ENCODE measurements at regions not wholly inside any gene's neighbourhood (a gene's known extent, or its start where the extent isn't known, plus 50 kb on each side); places are given as distances from the start of the nearest gene placed in this dataset.
"Not testable (repeated sequence)": the region's sequence is repeated elsewhere in the genome, so short reads cannot be mapped to it uniquely, and the experiment has no call there.

- no peaks in the 10 kb centered on the region for H3K36me3 Mint-ChIP-seq
- ATAC-seq (no peak), DNase-seq (no peak)
- POLR2A ChIA-PET, result no interaction called here
- H3K27ac Mint-ChIP-seq, result no peak overlapping the region
- no peaks in the 10 kb centered on the region for H3K27me3 Mint-ChIP-seq
- peaks cover 3 to 42% (median 17%) of the 10 kb centered on the region in 9 donors for H3K9me3 Mint-ChIP-seq
- H3K4me3 Mint-ChIP-seq, result no peak overlapping the region
- H3K4me1 Mint-ChIP-seq, result no peaks in the 10 kb centered on the region
Measured at GRCh38 chr16:52353249-52353648, 193.7 kb downstream of the TOX3 start.

GRCh38 chr16:52351451-52351850 is 195.5 kb downstream of the TOX3 start:
- no peak overlapping the region for H3K4me3 Mint-ChIP-seq
- H3K27ac Mint-ChIP-seq, result no peak overlapping the region
- no peaks in the 10 kb centered on the region for H3K36me3 Mint-ChIP-seq
- POLR2A ChIA-PET, result no interaction called here
- ATAC-seq (no peak), DNase-seq (no peak)
- H3K27me3 Mint-ChIP-seq, result no peaks in the 10 kb centered on the region
- peaks cover 0 to 26% (median 8%) of the 10 kb centered on the region in 9 donors for H3K9me3 Mint-ChIP-seq
- H3K4me1 Mint-ChIP-seq, result no peaks in the 10 kb centered on the region

- H3K36me3 Mint-ChIP-seq, result no peaks in the 10 kb centered on the region
- no peak for ATAC-seq
Measured at GRCh38 chr16:52350031-52350642, 196.8 kb downstream of the TOX3 start.

DNA sequence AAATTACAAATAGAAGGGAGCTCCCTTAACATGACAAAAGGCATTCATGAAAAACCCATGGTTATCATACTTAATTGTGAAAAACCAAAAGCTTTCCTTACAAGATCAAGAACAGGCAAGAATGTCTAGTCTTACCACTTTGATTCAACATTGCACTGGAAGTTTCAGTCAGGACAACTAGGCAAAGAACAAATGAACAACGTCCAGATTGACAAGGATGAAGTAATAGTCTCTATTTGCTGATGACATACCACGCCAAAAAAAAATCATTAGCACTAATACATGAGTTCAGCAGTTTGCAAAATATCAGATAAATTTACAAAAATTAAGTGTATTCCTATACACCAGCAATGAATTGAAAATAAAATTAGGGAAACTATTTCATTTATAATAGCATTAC is 200.2 kb downstream of the TOX3 start:
- H3K27ac Mint-ChIP-seq, result no peak overlapping the region
- H3K27me3 Mint-ChIP-seq, result no peaks in the 10 kb centered on the region
- POLR2A ChIA-PET, result no interaction called here
- H3K36me3 Mint-ChIP-seq, result no peaks in the 10 kb centered on the region
- DNase-seq, result no peak
- ATAC-seq, result no peak
- peaks cover 0 to 16% (median 7%) of the 10 kb centered on the region in 9 donors for H3K9me3 Mint-ChIP-seq
- no peaks in the 10 kb centered on the region for H3K4me1 Mint-ChIP-seq
- H3K4me3 Mint-ChIP-seq, result no peak overlapping the region

More at GRCh38 chr16:52350031-52350642, 196.8 kb downstream of the TOX3 start:
- Mint-ChIP-seq H3K9me3 (peaks cover 0 to 25% (median 8%) of the 10 kb centered on the region in 9 donors), H3K4me1 (no peaks in the 10 kb centered on the region), H3K27me3 (no peaks in the 10 kb centered on the region), H3K4me3 (no peak overlapping the region), H3K27ac (no peak overlapping the region)
- POLR2A ChIA-PET, result no interaction called here
- no peak for DNase-seq

DNA sequence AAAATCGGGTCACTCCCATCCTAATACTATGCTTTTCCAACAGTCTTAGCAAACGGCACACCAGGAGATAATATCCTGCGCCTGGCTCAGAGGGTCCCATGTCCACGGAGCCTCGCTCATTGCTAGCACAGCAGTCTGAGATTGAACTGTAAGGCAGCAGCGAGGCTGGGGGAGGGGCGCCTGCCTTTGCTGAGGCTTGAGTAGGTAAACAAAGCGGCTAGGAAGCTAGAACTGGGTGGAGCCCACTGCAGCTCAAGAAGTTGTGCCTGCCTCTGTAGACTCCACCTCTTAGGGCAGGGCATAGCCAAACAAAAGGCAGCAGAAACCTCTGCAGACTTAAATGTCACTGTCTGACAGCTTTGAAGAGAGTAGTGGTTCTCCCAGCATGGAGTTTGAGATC is 213.3 kb downstream of the TOX3 start:
- POLR2A ChIA-PET, H3K27me3 Mint-ChIP-seq, H3K4me3 Mint-ChIP-seq, H3K27ac Mint-ChIP-seq, H3K4me1 Mint-ChIP-seq, ATAC-seq, DNase-seq: not testable (repeated sequence)
- peaks cover 0 to 10% (median 0%) of the 10 kb centered on the region in 3 donors for H3K36me3 Mint-ChIP-seq
- peaks cover 0 to 31% (median 19%) of the 10 kb centered on the region in 9 donors for H3K9me3 Mint-ChIP-seq

DNA sequence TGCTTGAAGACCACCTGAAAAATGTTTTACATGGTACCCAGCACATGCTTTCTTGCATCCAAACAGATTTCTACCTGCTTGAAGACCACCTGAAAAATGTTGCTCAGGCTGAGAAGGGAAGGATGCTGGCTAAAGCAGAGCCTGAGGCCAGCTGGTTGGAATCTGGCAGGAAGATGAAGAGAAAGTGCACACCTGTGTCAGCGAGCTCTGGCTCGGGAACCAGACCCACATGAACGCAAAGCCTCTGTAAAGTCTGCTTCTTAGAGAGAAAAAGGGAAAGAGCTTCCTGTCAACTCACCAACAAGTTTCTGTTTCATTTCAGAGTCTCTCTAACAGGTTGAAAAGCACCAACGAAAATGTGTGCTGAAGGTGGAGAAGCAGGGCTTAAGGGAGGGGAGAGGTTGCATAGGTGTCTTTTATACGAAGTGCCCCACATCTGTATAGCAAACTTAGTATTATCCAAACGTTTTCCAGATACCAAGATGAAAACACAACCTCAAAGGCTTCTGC is 226.0 kb downstream of the TOX3 start:
- no peak for ATAC-seq
- Mint-ChIP-seq H3K9me3 (peaks cover 0 to 33% (median 8%) of the 10 kb centered on the region in 9 donors), H3K4me1 (no peaks in the 10 kb centered on the region), H3K4me3 (no peak overlapping the region), H3K27ac (no peak overlapping the region), H3K27me3 (peaks cover 0 to 3% (median 0%) of the 10 kb centered on the region in 5 donors), H3K36me3 (no peaks in the 10 kb centered on the region)
- DNase-seq, result no peak
- POLR2A ChIA-PET, result no interaction called here

DNA sequence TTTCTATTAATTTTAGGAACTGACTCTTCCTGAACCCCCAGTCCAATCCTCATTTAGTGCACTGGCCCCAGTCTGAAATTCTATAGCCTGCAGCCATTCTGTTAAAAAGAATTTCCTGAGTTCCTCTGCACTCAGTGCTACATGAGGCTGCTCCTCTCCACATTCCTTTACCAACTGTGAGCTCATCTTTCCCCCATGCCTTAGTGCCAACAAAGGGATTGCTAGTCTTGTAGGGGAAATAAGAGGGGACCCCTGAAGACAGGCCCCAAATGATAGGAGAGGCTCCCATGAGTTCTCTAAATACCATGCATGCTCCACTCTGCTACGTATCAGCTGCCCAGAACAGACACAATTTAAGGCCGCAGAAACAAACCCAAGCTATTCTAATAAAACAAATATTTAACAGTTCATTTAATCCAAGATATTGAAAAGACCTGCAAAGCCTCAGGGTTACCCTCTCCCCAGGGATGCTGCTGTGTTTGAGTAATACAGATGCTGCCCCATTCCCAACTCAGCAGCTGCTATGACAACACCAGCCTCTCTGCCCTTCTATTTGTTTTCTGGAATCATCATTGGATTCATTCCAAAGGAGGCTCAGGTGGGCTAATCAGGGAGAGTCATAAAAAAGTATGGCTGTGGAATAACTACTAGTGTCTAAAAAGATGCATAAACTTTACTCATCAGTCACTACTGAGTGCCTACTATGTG is 228.5 kb downstream of the TOX3 start:
- H3K36me3 Mint-ChIP-seq, result no peaks in the 10 kb centered on the region
- ATAC-seq, result no peak

GRCh38 chr16:52316241-52316640 is 230.7 kb downstream of the TOX3 start:
- H3K27me3 Mint-ChIP-seq, result no peaks in the 10 kb centered on the region
- POLR2A ChIA-PET, result no interaction called here
- no peak overlapping the region for H3K27ac Mint-ChIP-seq

More for the DNA sequence above, 228.5 kb downstream of the TOX3 start:
- Mint-ChIP-seq H3K4me3 (no peak overlapping the region), H3K4me1 (no peaks in the 10 kb centered on the region), H3K27ac (no peak overlapping the region), H3K27me3 (peaks cover 0 to 3% (median 0%) of the 10 kb centered on the region in 5 donors), H3K9me3 (peaks cover 5 to 51% (median 9%) of the 10 kb centered on the region in 9 donors)
- POLR2A ChIA-PET, result no interaction called here
- DNase-seq, result no peak

DNA sequence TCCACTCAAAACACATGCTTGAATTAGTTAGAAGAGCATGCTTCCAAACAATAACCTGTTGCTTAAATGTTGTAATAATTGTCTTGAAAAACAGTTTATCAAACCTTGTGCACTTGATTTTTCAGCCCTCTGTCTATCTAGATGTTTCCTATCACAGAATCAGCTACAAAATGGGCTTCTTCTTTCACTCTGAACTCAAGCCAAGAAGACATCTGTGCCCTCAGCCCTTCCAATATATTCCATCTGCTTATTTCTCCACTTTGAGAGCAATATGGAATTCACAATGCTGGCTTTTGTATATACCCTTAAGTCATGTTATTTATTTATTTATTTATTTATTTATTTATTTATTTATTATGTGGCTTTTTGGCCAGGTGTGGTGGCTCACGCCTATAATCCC is 234.2 kb downstream of the TOX3 start:
- DNase-seq (no peak), ATAC-seq (no peak)
- H3K4me3 Mint-ChIP-seq, result no peak overlapping the region
- H3K36me3 Mint-ChIP-seq, result no peaks in the 10 kb centered on the region
- no peak overlapping the region for H3K27ac Mint-ChIP-seq
- POLR2A ChIA-PET, result no interaction called here
- peaks cover 0 to 21% (median 6%) of the 10 kb centered on the region in 9 donors for H3K9me3 Mint-ChIP-seq
- no peaks in the 10 kb centered on the region for H3K4me1 Mint-ChIP-seq
- no peaks in the 10 kb centered on the region for H3K27me3 Mint-ChIP-seq

More at GRCh38 chr16:52316241-52316640, 230.7 kb downstream of the TOX3 start:
- Mint-ChIP-seq H3K36me3 (no peaks in the 10 kb centered on the region), H3K4me3 (no peak overlapping the region), H3K4me1 (no peaks in the 10 kb centered on the region), H3K9me3 (peaks cover 0 to 32% (median 5%) of the 10 kb centered on the region in 9 donors)
- DNase-seq, result no peak
- ATAC-seq, result no peak

GRCh38 chr16:52309446-52310416 is 237.2 kb downstream of the TOX3 start:
- ATAC-seq, result no peak

GRCh38 chr16:52308051-52308450 is 238.9 kb downstream of the TOX3 start:
- Mint-ChIP-seq H3K9me3 (peaks cover 0 to 20% (median 3%) of the 10 kb centered on the region in 9 donors), H3K4me3 (no peak overlapping the region), H3K36me3 (no peaks in the 10 kb centered on the region), H3K27me3 (no peaks in the 10 kb centered on the region), H3K27ac (no peak overlapping the region), H3K4me1 (no peaks in the 10 kb centered on the region)
- ATAC-seq (no peak), DNase-seq (no peak)
- POLR2A ChIA-PET, result no interaction called here

More at GRCh38 chr16:52309446-52310416, 237.2 kb downstream of the TOX3 start:
- no peaks in the 10 kb centered on the region for H3K4me1 Mint-ChIP-seq
- H3K9me3 Mint-ChIP-seq, result peaks cover 0 to 22% (median 4%) of the 10 kb centered on the region in 9 donors
- POLR2A ChIA-PET, result no interaction called here
- no peak for DNase-seq
- H3K4me3 Mint-ChIP-seq, result no peak overlapping the region
- no peaks in the 10 kb centered on the region for H3K36me3 Mint-ChIP-seq
- H3K27me3 Mint-ChIP-seq, result no peaks in the 10 kb centered on the region
- H3K27ac Mint-ChIP-seq, result no peak overlapping the region

DNA sequence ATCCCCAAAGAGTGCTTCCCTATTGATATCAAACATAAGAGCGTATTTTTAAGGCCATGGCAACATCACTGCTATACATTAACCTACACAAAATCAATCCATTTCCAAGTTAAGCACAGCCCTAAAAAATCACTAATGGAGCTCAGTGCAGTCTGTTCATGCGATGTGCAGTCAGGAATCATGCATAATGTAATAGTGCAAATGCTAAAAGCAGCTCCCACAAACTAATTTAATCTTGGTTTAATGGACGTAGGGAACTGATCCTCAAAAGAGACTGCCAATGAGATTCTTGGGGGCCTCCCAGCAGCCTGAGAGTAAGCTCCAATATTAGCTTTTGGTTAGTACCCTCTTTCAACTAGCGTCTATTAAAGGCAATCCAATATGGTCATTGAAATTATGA is 245.9 kb downstream of the TOX3 start:
- H3K27ac Mint-ChIP-seq, result no peak overlapping the region
- H3K27me3 Mint-ChIP-seq, result no peaks in the 10 kb centered on the region
- peaks cover 0 to 20% (median 2%) of the 10 kb centered on the region in 9 donors for H3K9me3 Mint-ChIP-seq
- H3K36me3 Mint-ChIP-seq, result no peaks in the 10 kb centered on the region
- no peak overlapping the region for H3K4me3 Mint-ChIP-seq
- POLR2A ChIA-PET, result no interaction called here
- H3K4me1 Mint-ChIP-seq, result no peaks in the 10 kb centered on the region
- ATAC-seq (no peak), DNase-seq (no peak)

GRCh38 chr16:52298769-52299168 is 248.2 kb downstream of the TOX3 start:
- H3K4me3 Mint-ChIP-seq, result no peak overlapping the region
- no peak for ATAC-seq
- H3K4me1 Mint-ChIP-seq, result no peaks in the 10 kb centered on the region
- H3K27ac Mint-ChIP-seq, result no peak overlapping the region
- peaks cover 0 to 33% (median 11%) of the 10 kb centered on the region in 9 donors for H3K9me3 Mint-ChIP-seq
- H3K36me3 Mint-ChIP-seq, result peaks cover 0 to 9% (median 0%) of the 10 kb centered on the region in 3 donors
- H3K27me3 Mint-ChIP-seq, result no peaks in the 10 kb centered on the region
- DNase-seq, result no peak
- POLR2A ChIA-PET, result no interaction called here
